Ascending aorta (tissue), 2 donors: ENCODE measurements at regions not wholly inside any gene's neighbourhood (a gene's known extent, or its start where the extent isn't known, plus 50 kb on each side); places are given as distances from the start of the nearest gene placed in this dataset.

Experiments used
- DNase-seq, 2 donors: peaks; one replicate each; pipeline ENCODE4 v3.0.0-alpha.2; 2019; ENCODE audit warnings: low spot score in 2 of 2
- H3K27ac ChIP-seq, 2 donors: fragments of 200-600 bp; sonication (generic); one replicate each; pipeline ENCODE4 v1.5.1; 2016 to 2017; ENCODE audit warnings: mild to moderate bottlenecking in 1 of 2
- H3K27me3 ChIP-seq: fragments of 200-600 bp; sonication (generic); one replicate; pipeline ENCODE4 v1.5.1; 2017
- H3K36me3 ChIP-seq, 2 donors: fragments of 200-600 bp; sonication (generic); one replicate each; pipeline ENCODE4 v1.5.1; 2016
- H3K4me1 ChIP-seq, 2 donors: fragments of 200-600 bp; sonication (generic); one replicate each; pipeline ENCODE4 v1.5.1; 2016 to 2017; ENCODE audit warnings: mild to moderate bottlenecking in 1 of 2
- H3K4me3 ChIP-seq, 2 donors: fragments of 200-600 bp; sonication (generic); one replicate each; pipeline ENCODE4 v1.5.1; 2016 to 2017; ENCODE audit warnings: mild to moderate bottlenecking in 1 of 2
- H3K9me3 ChIP-seq, 2 donors: fragments of 200-600 bp; sonication (generic); one replicate each; pipeline ENCODE4 v1.5.1; 2016
- CTCF ChIP-seq, 3 experiments: fragments of 200-600 bp in 2 of 3; fragments of 450-650 bp in 1 of 3; sonication (generic) in 2 of 3; IDR thresholded peaks; one replicate each; pipeline ENCODE4 v1.5.1; 2016 to 2019; ENCODE audit warnings: antibody characterized with exemption in 3 of 3, mild to moderate bottlenecking in 1 of 3, moderate library complexity in 1 of 3
- intact Hi-C: fragments of 100-400 bp; cut with DNase I; formaldehyde crosslinking; loops from one replicate; pipeline ENCODE4 v1.15.1; 2023

GRCh38 chr13:111864566-111864965, 202.4 kb upstream of the SOX1 start:
- no peaks in the 10 kb centered on the region for H3K36me3 ChIP-seq
- no peak for DNase-seq
- no peaks in the 10 kb centered on the region for H3K4me1 ChIP-seq
- no peaks in the 10 kb centered on the region for H3K9me3 ChIP-seq
- intact Hi-C loops = no loop called here
- TF ChIP-seq CTCF (IDR thresholded peaks at IDR 0.05) = no peak
- H3K27me3 ChIP-seq = no peaks in the 10 kb centered on the region
- no peak overlapping the region for H3K27ac ChIP-seq
- H3K4me3 ChIP-seq = no peak overlapping the region

- H3K27me3 ChIP-seq = no peaks in the 10 kb centered on the region
- no peak for TF ChIP-seq CTCF (IDR thresholded peaks at IDR 0.05)
- H3K27ac ChIP-seq = no peak overlapping the region
- no peaks in the 10 kb centered on the region for H3K9me3 ChIP-seq
- no peaks in the 10 kb centered on the region for H3K36me3 ChIP-seq
- intact Hi-C loops = no loop called here
- no peak overlapping the region for H3K4me3 ChIP-seq
- DNase-seq = no peak
- H3K4me1 ChIP-seq = no peaks in the 10 kb centered on the region
These were observed 201.9 kb upstream of the SOX1 start for GRCh38 chr13:111865046-111865445.

- H3K9me3 ChIP-seq = no peaks in the 10 kb centered on the region
- intact Hi-C loops = no loop called here
- no peak for DNase-seq
- no peak for TF ChIP-seq CTCF (IDR thresholded peaks at IDR 0.05)
- H3K36me3 ChIP-seq = no peaks in the 10 kb centered on the region
- no peak overlapping the region for H3K27ac ChIP-seq
- H3K4me3 ChIP-seq = no peak overlapping the region
- H3K27me3 ChIP-seq = no peaks in the 10 kb centered on the region
- no peaks in the 10 kb centered on the region for H3K4me1 ChIP-seq
These were observed 201.1 kb upstream of the SOX1 start for GRCh38 chr13:111865826-111866225.

- Histone ChIP-seq H3K27ac (no peak overlapping the region), H3K4me1 (no peaks in the 10 kb centered on the region), H3K4me3 (no peak overlapping the region), H3K27me3 (no peaks in the 10 kb centered on the region), H3K9me3 (no peaks in the 10 kb centered on the region), H3K36me3 (no peaks in the 10 kb centered on the region)
- intact Hi-C loops = no loop called here
- no peak for TF ChIP-seq CTCF (IDR thresholded peaks at IDR 0.05)
- no peak for DNase-seq
These were observed 200.2 kb upstream of the SOX1 start for GRCh38 chr13:111866731-111867245.

- no peak for TF ChIP-seq CTCF (IDR thresholded peaks at IDR 0.05)
- Histone ChIP-seq H3K4me3 (no peak overlapping the region), H3K4me1 (no peaks in the 10 kb centered on the region), H3K36me3 (no peaks in the 10 kb centered on the region), H3K27me3 (no peaks in the 10 kb centered on the region), H3K27ac (no peak overlapping the region), H3K9me3 (no peaks in the 10 kb centered on the region)
- intact Hi-C loops = no loop called here
- no peak for DNase-seq
These were observed 199.3 kb upstream of the SOX1 start for GRCh38 chr13:111867657-111868056.

GRCh38 chr13:111868716-111869115, 198.2 kb upstream of the SOX1 start:
- Histone ChIP-seq H3K9me3 (no peaks in the 10 kb centered on the region), H3K36me3 (no peaks in the 10 kb centered on the region), H3K4me1 (no peaks in the 10 kb centered on the region), H3K27me3 (no peaks in the 10 kb centered on the region), H3K4me3 (no peak overlapping the region), H3K27ac (no peak overlapping the region)
- TF ChIP-seq CTCF (IDR thresholded peaks at IDR 0.05) = no peak
- no peak for DNase-seq
- intact Hi-C loops = no loop called here
